SK-N-SH treated with all-trans-retinoic acid at 6 μM for 48 hours (cell line): ENCODE measurements at regions not wholly inside any gene's neighbourhood (a gene's known extent, or its start where the extent isn't known, plus 50 kb on each side); places are given as distances from the start of the nearest gene placed in this dataset.

Experiments used
- ATAC-seq: fragments of 200-7000 bp; cut with Tn5 transposase; 3 replicates; pipeline ENCODE4 v1.9.1; 2020; ENCODE audit warnings: mild to moderate bottlenecking, moderate library complexity
- ARNTL ChIP-seq: fragments of 450-650 bp; formaldehyde crosslinking; IDR thresholded peaks from 2 replicates; pipeline ENCODE4 v1.5.0; 2020; ENCODE audit warnings: low read depth, mild to moderate bottlenecking, moderate library complexity, borderline replicate concordance
- BACH2 ChIP-seq: fragments of 250-450 bp; sonication (Bioruptor Pico); IDR thresholded peaks from 2 replicates; pipeline ENCODE4 v1.9.0; 2021; ENCODE audit warnings: mild to moderate bottlenecking, borderline replicate concordance
- CSDC2 ChIP-seq: fragments of 250-450 bp; sonication (Bioruptor Pico); IDR thresholded peaks from 2 replicates; pipeline ENCODE4 v1.5.0; 2020; ENCODE audit warnings: mild to moderate bottlenecking, moderate library complexity
- CSRNP3 ChIP-seq: fragments of 250-450 bp; sonication (Bioruptor Pico); IDR thresholded peaks from 2 replicates; pipeline ENCODE4 v1.5.1; 2021; ENCODE audit warnings: mild to moderate bottlenecking, moderate library complexity
- ESRRG ChIP-seq: fragments of 250-450 bp; sonication (Bioruptor Pico); IDR thresholded peaks from 2 replicates; pipeline ENCODE4 v1.6.1; 2021; ENCODE audit warnings: mild to moderate bottlenecking
- GLIS3 ChIP-seq: fragments of 250-450 bp; sonication (Bioruptor Pico); IDR thresholded peaks from 2 replicates; pipeline ENCODE4 v1.5.0; 2020; ENCODE audit warnings: mild to moderate bottlenecking, moderate library complexity
- ISL1 ChIP-seq: fragments of 250-450 bp; sonication (Bioruptor Pico); IDR thresholded peaks from 2 replicates; pipeline ENCODE4 v2.1.2; 2022; ENCODE audit warnings: mild to moderate bottlenecking, moderate library complexity
- OSR1 ChIP-seq: fragments of 250-450 bp; sonication (Bioruptor Pico); IDR thresholded peaks from 2 replicates; pipeline ENCODE4 v1.8.0; 2022; ENCODE audit warnings: moderate library complexity, mild to moderate bottlenecking, inconsistent platforms
- PPARA ChIP-seq: fragments of 250-450 bp; sonication (Bioruptor Pico); IDR thresholded peaks from 2 replicates; pipeline ENCODE4 v1.5.0; 2020; ENCODE audit warnings: mild to moderate bottlenecking, borderline replicate concordance
- RARB ChIP-seq: fragments of 250-450 bp; sonication (Bioruptor Pico); IDR thresholded peaks from 2 replicates; pipeline ENCODE4 v1.8.0; 2021; ENCODE audit warnings: mild to moderate bottlenecking, moderate library complexity
- SNAI2 ChIP-seq: fragments of 250-450 bp; sonication (Bioruptor Pico); IDR thresholded peaks from 2 replicates; pipeline ENCODE4 v1.5.0; 2020; ENCODE audit warnings: mild to moderate bottlenecking, moderate library complexity
- TCF4 ChIP-seq: fragments of 250-450 bp; sonication (Bioruptor Pico); IDR thresholded peaks from 2 replicates; pipeline ENCODE4 v1.8.0; 2021; ENCODE audit warnings: mild to moderate bottlenecking, moderate library complexity, borderline replicate concordance
- TOX ChIP-seq: fragments of 250-450 bp; sonication (Bioruptor Pico); IDR thresholded peaks from 2 replicates; pipeline ENCODE4 v1.8.0; 2021; ENCODE audit warnings: mild to moderate bottlenecking, moderate library complexity, borderline replicate concordance
- TSHZ2 ChIP-seq: fragments of 250-450 bp; sonication (Bioruptor Pico); IDR thresholded peaks from 2 replicates; pipeline ENCODE4 v1.5.0; 2020; ENCODE audit warnings: mild to moderate bottlenecking, moderate library complexity
- ZC3H10 ChIP-seq: fragments of 250-450 bp; sonication (Bioruptor Pico); IDR thresholded peaks from 2 replicates; pipeline ENCODE4 v1.5.1; 2021; ENCODE audit warnings: mild to moderate bottlenecking, moderate library complexity
- ZFP3 ChIP-seq: fragments of 250-450 bp; sonication (Bioruptor Pico); IDR thresholded peaks from 2 replicates; pipeline ENCODE4 v1.5.0; 2020; ENCODE audit warnings: mild to moderate bottlenecking, moderate library complexity
- ZFP30 ChIP-seq: fragments of 450-650 bp; formaldehyde crosslinking; IDR thresholded peaks from 2 replicates; pipeline ENCODE4 v1.5.0; 2022; ENCODE audit warnings: mild to moderate bottlenecking, moderate library complexity
- ZNF565 ChIP-seq: fragments of 450-650 bp; formaldehyde crosslinking; conservative IDR thresholded peaks from 2 replicates; pipeline ENCODE4 v1.5.0; 2020; ENCODE audit warnings: low read depth, mild to moderate bottlenecking, moderate library complexity
- ZNF70 ChIP-seq: fragments of 450-650 bp; formaldehyde crosslinking; IDR thresholded peaks from 2 replicates; pipeline ENCODE4 v1.5.0; 2020; ENCODE audit warnings: mild to moderate bottlenecking, moderate library complexity
- ZNF8 ChIP-seq: fragments of 450-650 bp; formaldehyde crosslinking; IDR thresholded peaks from 2 replicates; pipeline ENCODE4 v1.5.0; 2020; ENCODE audit warnings: mild to moderate bottlenecking, moderate library complexity
- TF ChIP-seq, protein P1 (sequence below): fragments of 250-450 bp; sonication (Bioruptor Pico); IDR thresholded peaks from 2 replicates; pipeline ENCODE4 v1.5.1; 2020; ENCODE audit warnings: low read depth, mild to moderate bottlenecking, moderate library complexity
- TF ChIP-seq, protein P2 (sequence below): fragments of 250-450 bp; sonication (Bioruptor Pico); IDR thresholded peaks from 2 replicates; pipeline ENCODE4 v1.8.0; 2020; ENCODE audit warnings: mild to moderate bottlenecking, moderate library complexity, borderline replicate concordance

GRCh38 chr5:52502460-52502999, 285.2 kb upstream of the ITGA1 start (continued):
- no peak for TF ChIP-seq ZNF70 (CRISPR knock-in tag)
- no peak for TF ChIP-seq SNAI2 (CRISPR knock-in tag)
- TF ChIP-seq BACH2 (CRISPR knock-in tag): no peak

DNA sequence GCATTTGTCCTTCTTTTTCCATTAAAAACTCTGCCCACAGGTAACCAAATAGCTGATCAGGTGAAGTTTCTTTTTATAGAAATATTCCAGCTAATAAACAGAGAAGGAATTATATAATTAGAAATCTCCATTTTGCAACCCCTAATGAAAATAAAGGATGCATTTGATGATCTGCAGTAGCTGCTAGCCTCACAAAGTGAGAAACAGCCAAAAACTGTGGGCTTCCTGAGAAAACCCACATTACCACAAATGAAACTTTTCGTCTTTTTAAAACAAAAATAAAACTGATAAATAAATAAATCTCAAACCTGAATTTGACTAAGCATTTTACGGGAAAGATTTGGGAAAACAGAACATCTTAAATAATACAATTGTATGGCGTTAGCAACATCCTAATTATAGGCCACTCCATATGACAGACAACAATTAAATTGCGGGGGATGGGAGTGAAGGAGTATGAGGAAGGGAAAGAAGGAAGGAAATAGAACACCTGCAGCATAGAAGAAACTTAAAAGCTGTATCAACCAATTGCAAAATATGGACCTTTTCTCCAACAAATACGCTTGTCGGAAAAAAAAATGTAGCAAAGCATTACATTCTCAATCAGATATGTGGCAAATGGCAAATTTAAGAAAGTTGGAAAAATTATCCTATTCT, 283.0 kb upstream of the ITGA1 start:
- no peak for ATAC-seq
- TF ChIP-seq ZC3H10 (CRISPR knock-in tag) (no peak), ARNTL (no peak), PPARA (no peak), OSR1 (CRISPR knock-in tag) (no peak), TOX (CRISPR knock-in tag) (no peak), BACH2 (CRISPR knock-in tag) (no peak), GLIS3 (CRISPR knock-in tag) (no peak), RARB (CRISPR knock-in tag) (no peak)
- TF ChIP-seq, protein P1, sequence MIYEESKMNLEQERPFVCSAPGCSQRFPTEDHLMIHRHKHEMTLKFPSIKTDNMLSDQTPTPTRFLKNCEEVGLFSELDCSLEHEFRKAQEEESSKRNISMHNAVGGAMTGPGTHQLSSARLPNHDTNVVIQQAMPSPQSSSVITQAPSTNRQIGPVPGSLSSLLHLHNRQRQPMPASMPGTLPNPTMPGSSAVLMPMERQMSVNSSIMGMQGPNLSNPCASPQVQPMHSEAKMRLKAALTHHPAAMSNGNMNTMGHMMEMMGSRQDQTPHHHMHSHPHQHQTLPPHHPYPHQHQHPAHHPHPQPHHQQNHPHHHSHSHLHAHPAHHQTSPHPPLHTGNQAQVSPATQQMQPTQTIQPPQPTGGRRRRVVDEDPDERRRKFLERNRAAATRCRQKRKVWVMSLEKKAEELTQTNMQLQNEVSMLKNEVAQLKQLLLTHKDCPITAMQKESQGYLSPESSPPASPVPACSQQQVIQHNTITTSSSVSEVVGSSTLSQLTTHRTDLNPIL (CRISPR knock-in tag): no peak

GRCh38 chr5:52517667-52518066, 270.0 kb upstream of the ITGA1 start:
- no peak for ATAC-seq
- TF ChIP-seq, protein P2, sequence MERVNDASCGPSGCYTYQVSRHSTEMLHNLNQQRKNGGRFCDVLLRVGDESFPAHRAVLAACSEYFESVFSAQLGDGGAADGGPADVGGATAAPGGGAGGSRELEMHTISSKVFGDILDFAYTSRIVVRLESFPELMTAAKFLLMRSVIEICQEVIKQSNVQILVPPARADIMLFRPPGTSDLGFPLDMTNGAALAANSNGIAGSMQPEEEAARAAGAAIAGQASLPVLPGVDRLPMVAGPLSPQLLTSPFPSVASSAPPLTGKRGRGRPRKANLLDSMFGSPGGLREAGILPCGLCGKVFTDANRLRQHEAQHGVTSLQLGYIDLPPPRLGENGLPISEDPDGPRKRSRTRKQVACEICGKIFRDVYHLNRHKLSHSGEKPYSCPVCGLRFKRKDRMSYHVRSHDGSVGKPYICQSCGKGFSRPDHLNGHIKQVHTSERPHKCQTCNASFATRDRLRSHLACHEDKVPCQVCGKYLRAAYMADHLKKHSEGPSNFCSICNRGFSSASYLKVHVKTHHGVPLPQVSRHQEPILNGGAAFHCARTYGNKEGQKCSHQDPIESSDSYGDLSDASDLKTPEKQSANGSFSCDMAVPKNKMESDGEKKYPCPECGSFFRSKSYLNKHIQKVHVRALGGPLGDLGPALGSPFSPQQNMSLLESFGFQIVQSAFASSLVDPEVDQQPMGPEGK (CRISPR knock-in tag): no peak
- no peak for TF ChIP-seq PPARA
- TF ChIP-seq ARNTL: no peak
- TF ChIP-seq GLIS3 (CRISPR knock-in tag): no peak
- no peak for TF ChIP-seq TSHZ2 (CRISPR knock-in tag)
- TF ChIP-seq RARB (CRISPR knock-in tag): no peak
- TF ChIP-seq ISL1 (CRISPR knock-in tag): no peak
- no peak for TF ChIP-seq SNAI2 (CRISPR knock-in tag)
- no peak for TF ChIP-seq ZC3H10 (CRISPR knock-in tag)
- TF ChIP-seq ZFP30 (CRISPR knock-in tag): no peak
- TF ChIP-seq ZNF565: no peak
- TF ChIP-seq ESRRG: no peak
- TF ChIP-seq, protein P1 (CRISPR knock-in tag): no peak

- no peak for ATAC-seq
- TF ChIP-seq ARNTL: no peak
- TF ChIP-seq TSHZ2 (CRISPR knock-in tag): no peak
- TF ChIP-seq OSR1 (CRISPR knock-in tag): no peak
- TF ChIP-seq, protein P2 (CRISPR knock-in tag): no peak
- TF ChIP-seq TCF4 (CRISPR knock-in tag): no peak
- no peak for TF ChIP-seq GLIS3 (CRISPR knock-in tag)
- no peak for TF ChIP-seq ZNF8 (CRISPR knock-in tag)
- no peak for TF ChIP-seq ZFP3
- no peak for TF ChIP-seq CSRNP3 (CRISPR knock-in tag)
- TF ChIP-seq ISL1 (CRISPR knock-in tag): no peak
- no peak for TF ChIP-seq ZFP30 (CRISPR knock-in tag)
- no peak for TF ChIP-seq CSDC2
- no peak for TF ChIP-seq SNAI2 (CRISPR knock-in tag)
Observed at GRCh38 chr5:52520171-52520570, 267.5 kb upstream of the ITGA1 start.
